Upper lobe of left lung (tissue), 4 donors: ENCODE measurements at regions not wholly inside any gene's neighbourhood (a gene's known extent, or its start where the extent isn't known, plus 50 kb on each side); places are given as distances from the start of the nearest gene placed in this dataset.

Experiments used
- EP300 ChIP-seq, 4 donors: sonication (generic); formaldehyde crosslinking; IDR thresholded peaks; one replicate each; pipeline ENCODE4 v1.5.1; 2017; ENCODE audit warnings: antibody characterized with exemption in 4 of 4, control low read depth in 2 of 4
- POLR2A ChIP-seq, 4 donors: fragments of 450-650 bp; IDR thresholded peaks; one replicate each; pipeline ENCODE4 v1.5.1; 2016 to 2017; ENCODE audit warnings: antibody characterized with exemption in 4 of 4, mild to moderate bottlenecking in 2 of 4
- POLR2AphosphoS5 ChIP-seq, 2 donors: sonication (generic); formaldehyde crosslinking; IDR thresholded peaks; one replicate each; pipeline ENCODE4 v1.5.1; 2017; ENCODE audit warnings: antibody characterized with exemption in 2 of 2
- TF ChIP-seq, protein P1 (sequence below), 6 experiments: fragments of 450-650 bp in 4 of 6; fragments of 200-600 bp in 2 of 6; sonication (generic) in 2 of 6; IDR thresholded peaks; one replicate each; pipeline ENCODE4 v1.5.1; 2016 to 2019; ENCODE audit warnings: antibody characterized with exemption in 6 of 6

DNA sequence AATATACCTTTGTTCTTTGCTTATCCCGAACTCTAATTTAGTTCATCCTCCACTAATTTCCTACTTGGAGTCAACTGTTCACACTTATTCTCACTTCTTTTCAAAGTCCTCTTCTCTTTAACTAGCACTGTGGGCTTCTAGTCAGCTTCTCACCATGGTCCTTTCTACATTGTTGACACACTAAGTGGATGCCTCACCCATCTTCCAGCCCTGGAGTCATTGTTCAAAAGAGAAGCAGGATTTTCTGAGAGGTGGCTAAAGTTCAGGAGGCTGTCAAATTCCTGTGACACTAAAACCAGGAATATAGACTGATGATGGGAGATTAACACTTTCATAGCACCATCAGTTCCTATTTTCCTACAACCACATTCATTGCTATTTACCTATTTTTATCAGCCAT is 99.3 kb downstream of the PHLDA1 start:
- TF ChIP-seq POLR2A (IDR thresholded peaks at IDR 0.05) (no peak), EP300 (IDR thresholded peaks at IDR 0.05) (no peak), POLR2AphosphoS5 (IDR thresholded peaks at IDR 0.05) (no peak)
- TF ChIP-seq, protein P1, sequence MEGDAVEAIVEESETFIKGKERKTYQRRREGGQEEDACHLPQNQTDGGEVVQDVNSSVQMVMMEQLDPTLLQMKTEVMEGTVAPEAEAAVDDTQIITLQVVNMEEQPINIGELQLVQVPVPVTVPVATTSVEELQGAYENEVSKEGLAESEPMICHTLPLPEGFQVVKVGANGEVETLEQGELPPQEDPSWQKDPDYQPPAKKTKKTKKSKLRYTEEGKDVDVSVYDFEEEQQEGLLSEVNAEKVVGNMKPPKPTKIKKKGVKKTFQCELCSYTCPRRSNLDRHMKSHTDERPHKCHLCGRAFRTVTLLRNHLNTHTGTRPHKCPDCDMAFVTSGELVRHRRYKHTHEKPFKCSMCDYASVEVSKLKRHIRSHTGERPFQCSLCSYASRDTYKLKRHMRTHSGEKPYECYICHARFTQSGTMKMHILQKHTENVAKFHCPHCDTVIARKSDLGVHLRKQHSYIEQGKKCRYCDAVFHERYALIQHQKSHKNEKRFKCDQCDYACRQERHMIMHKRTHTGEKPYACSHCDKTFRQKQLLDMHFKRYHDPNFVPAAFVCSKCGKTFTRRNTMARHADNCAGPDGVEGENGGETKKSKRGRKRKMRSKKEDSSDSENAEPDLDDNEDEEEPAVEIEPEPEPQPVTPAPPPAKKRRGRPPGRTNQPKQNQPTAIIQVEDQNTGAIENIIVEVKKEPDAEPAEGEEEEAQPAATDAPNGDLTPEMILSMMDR (IDR thresholded peaks at IDR 0.05) = no peak
